NCI-H1436 treated with DMSO at 0.1 percent for 48 hours (cell line): ENCODE measurements at regions not wholly inside any gene's neighbourhood (a gene's known extent, or its start where the extent isn't known, plus 50 kb on each side); places are given as distances from the start of the nearest gene placed in this dataset.

Source experiments
- DNase-seq: peaks from one replicate; lab custom pipeline; 2025; lab: John Stamatoyannopoulos, UW

GRCh38 chr1:72649991-72650390 lies 367.7 kb upstream of the NEGR1 start:
- DNase-seq = no peak

GRCh38 chr1:72649211-72649888 lies 367.0 kb upstream of the NEGR1 start:
- no peak for DNase-seq

- no peak for DNase-seq
Observed at GRCh38 chr1:72648465-72648864, 366.1 kb upstream of the NEGR1 start.

- no peak for DNase-seq
Observed at GRCh38 chr1:72643142-72643541, 360.8 kb upstream of the NEGR1 start.

GRCh38 chr1:72637593-72637992 lies 355.3 kb upstream of the NEGR1 start:
- DNase-seq = no peak

GRCh38 chr1:72636631-72637030 lies 354.3 kb upstream of the NEGR1 start:
- no peak for DNase-seq

GRCh38 chr1:72635719-72636118 lies 353.4 kb upstream of the NEGR1 start:
- DNase-seq = no peak

DNA sequence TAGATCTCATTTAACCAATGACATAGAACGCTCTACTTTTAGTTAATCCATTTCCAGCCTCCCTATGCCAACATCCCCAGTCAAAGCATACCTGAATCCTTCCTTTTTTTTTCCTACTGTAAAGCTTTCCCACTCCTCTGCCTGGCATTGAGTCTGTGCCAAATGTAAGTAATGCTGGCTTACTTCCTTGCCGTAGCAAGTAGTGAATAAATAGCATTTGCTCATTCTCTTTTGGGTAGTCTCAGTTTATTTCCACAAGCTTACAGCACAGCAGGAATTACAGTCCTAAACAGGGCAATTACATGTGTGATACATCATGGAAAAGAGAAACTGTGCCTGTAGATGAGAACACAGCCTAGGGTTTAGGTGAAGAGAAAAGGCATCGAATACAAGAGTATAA lies 352.6 kb upstream of the NEGR1 start:
- DNase-seq = no peak

- DNase-seq = no peak
Observed at GRCh38 chr1:72631449-72631848, 349.1 kb upstream of the NEGR1 start.

- DNase-seq = peak; percentile 10
Observed at GRCh38 chr1:72623299-72623708, 341.0 kb upstream of the NEGR1 start.

DNA sequence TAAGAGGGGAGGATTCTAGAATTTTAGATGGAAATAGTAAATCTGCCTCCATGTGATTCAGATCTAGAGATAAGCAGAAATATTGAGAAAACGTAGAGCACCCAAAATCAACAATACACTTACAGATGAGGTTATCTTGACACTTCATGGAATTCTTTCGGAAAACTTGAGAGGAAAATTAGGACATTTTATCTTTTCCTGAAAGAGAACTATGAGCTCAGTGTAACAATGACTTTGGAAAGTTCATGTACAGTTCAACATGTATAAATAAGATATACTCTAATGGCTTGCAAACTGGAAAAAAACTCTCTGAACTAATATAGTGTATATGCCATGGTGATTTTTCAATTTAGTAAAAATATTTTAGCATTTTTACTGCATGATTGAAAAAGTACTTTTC lies 338.1 kb upstream of the NEGR1 start:
- no peak for DNase-seq

DNA sequence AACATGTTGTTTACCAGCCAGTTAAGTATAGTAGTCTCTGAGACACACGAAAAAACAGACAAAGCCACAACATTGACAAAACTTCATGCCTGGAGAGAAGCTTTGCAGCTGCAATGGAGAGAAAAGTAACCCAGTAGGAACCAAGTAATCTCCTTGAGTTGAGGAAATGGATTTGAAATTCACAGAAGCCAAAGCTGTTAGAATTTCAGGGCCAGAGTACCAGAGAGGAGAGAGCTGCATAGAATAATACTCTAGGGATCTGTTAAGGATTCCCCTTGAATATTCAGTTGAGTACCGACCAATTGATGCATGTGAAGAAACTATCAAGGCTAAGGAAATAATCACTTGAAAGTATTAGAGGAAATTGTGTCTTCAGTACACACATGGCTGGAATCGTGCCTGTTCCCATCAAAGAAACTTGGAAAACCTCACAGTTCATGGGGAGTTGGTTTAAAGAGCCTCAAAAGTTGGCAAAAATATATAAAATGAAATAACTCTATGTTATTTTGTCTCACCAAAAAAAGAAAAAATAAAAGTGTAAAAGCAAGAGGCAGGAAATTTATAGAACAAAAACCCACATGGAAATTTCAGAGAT lies 324.0 kb upstream of the NEGR1 start:
- DNase-seq = no peak

GRCh38 chr1:72601035-72601674 lies 318.8 kb upstream of the NEGR1 start:
- DNase-seq = no peak

DNA sequence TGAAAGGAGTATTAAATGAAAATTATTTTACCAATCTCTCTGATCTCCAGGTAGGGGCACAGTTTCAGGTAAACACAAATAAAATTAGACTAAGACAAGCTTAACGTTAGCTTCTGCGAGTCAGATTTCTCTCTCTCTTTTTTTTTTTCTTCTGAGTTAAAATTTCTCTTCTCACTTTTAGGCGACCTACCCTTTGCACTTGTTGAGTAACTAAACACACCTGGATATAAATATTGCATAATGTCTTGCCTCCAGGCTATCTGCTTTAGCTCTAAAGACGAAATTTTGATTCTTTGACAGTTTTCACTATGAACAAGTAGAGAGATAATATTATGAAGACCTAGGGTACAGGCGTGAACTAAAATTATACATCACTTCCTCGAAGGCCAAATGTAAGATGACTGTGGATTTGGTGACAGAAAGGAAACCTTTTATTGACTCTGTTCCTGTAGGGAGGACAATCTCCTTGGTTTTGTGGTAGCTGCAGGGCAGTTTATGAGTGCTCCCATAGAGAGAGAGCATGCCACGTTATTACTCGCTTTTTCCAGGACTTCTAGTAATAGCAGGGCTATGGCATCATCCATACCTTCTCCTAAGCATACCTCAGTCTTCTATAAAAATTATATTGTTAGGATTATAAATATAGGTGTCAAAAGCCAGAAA lies 303.8 kb upstream of the NEGR1 start:
- no peak for DNase-seq

GRCh38 chr1:72579629-72580028 lies 297.3 kb upstream of the NEGR1 start:
- no peak for DNase-seq

DNA sequence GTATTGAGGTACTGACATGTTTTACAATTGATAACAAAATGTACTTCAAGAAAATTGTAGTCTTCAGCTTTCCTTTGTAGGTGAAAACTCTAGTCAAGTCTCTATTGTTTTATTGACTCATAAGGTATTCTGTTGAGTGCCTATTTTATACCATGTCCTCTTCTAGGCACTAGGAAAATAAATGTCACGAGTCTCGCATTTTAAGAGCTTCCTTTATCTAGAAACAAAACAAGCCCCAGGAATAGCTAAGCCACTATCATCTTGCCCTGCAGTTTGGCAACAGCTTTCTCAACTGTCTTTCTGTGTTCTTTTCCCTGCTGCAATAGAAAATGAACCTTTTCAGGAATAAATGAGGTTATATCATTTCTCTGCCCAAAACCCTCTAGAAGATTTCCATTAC lies 288.5 kb upstream of the NEGR1 start:
- no peak for DNase-seq

GRCh38 chr1:72568113-72568512 lies 285.8 kb upstream of the NEGR1 start:
- no peak for DNase-seq

GRCh38 chr1:72567521-72567920 lies 285.2 kb upstream of the NEGR1 start:
- no peak for DNase-seq

DNA sequence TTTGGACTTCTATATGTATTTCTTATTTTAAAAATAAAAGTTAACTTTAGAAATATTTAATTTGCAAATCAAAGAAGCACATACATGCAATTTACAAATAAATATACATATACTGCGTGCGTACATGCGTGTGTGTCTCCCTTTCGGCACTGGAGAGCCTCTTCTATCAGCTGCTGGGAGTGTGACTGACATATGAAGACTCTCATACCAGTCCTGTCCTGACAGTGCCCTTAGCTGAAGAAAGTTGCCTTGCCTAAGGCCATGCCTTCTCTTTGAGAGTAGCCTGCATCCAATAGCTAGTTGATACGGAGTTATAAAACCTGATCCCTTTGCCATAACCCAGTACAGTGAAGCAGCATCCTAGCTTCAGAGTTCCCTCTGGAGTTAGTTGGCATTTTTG lies 282.4 kb upstream of the NEGR1 start:
- DNase-seq = no peak

DNA sequence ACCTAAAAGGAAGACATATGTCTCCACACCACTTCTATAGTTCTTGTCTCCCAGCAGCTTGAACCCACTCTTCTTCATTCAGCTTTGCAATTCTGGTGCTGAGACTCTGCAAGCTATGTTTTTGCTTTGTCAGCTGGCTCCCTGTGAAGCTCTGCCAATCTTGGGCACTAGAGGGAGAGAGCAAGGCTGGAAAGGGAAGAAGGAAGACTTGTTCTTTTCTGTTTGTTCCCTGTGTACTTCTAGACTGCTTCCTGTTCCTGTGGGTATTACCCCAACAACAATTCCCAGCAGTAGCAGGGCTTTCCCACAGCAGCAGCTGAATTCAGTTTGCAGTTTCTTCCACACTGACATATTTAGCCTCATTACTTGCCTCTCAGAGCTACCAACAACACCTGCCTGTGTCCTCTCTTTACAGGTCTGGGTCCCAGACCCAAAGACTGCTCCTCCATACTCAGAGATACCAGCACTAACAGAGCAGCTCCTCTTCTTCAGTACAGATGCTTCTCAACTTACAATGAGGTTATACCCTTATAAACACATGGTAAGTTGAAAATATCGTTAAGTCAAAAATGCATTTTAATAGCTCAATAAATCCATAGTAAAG lies 275.2 kb upstream of the NEGR1 start:
- no peak for DNase-seq

GRCh38 chr1:72547412-72547811 lies 265.1 kb upstream of the NEGR1 start:
- peak; percentile 64 for DNase-seq

DNA sequence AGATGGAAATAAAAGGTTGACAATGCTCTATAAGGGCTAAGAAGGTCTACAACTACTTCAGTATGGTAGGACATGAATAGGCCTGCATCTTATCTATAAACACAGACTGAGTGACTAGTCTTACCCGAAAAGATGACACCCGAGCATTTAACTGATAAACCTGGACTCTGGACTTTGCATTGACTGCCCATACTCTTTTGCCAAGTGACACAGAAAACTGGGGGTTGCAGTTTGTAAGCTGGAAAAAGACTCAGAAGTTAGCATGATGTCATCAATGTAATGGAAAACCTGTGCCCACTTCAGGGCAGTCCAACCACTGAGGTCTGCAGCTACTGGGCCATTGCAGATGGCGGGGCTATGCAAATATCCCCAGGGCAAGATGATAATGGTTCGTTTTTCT lies 258.3 kb upstream of the NEGR1 start:
- DNase-seq = no peak

GRCh38 chr1:72535470-72535869 lies 253.1 kb upstream of the NEGR1 start:
- no peak for DNase-seq
